ENCODE measurements at regions not wholly inside any gene's neighbourhood (a gene's known extent, or its start where the extent isn't known, plus 50 kb on each side); places are given as distances from the start of the nearest gene placed in this dataset.

DNA sequence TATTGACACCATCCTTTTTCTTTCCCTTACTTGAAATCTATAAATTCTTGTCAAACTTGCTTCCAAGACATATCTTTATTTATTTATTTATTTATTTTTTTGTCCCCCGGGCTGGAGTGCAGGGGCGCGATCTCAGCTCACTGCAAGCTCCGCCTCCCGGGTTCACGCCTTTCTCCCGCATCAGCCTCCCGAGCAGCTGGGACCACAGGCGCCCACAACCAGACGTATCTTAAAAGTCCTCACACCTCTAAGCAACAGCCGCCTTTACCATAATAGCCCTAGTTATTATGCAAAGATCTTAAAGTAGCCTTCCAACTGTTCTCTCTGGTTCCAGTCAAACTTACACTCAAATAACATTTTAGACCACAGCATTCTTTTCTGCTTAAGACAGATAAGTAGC is 657.0 kb upstream of the B3GAT1 start:
- Histone ChIP-seq H3K27ac (no peak overlapping the region), H3K4me3 (no peak overlapping the region), H3K9me3 (peaks cover 0 to 8% (median 0%) of the 10 kb centered on the region in 3 donors), H3K27me3 (peaks cover 67% of the 10 kb centered on the region), H3K4me1 (no peaks in the 10 kb centered on the region), H3K36me3 (no peaks in the 10 kb centered on the region)
- TF ChIP-seq POLR2A (IDR thresholded peaks at IDR 0.05), result no peak
- no peak for TF ChIP-seq POLR2AphosphoS5 (IDR thresholded peaks at IDR 0.05)
- TF ChIP-seq EP300 (IDR thresholded peaks at IDR 0.05), result no peak
- TF ChIP-seq, protein P1, sequence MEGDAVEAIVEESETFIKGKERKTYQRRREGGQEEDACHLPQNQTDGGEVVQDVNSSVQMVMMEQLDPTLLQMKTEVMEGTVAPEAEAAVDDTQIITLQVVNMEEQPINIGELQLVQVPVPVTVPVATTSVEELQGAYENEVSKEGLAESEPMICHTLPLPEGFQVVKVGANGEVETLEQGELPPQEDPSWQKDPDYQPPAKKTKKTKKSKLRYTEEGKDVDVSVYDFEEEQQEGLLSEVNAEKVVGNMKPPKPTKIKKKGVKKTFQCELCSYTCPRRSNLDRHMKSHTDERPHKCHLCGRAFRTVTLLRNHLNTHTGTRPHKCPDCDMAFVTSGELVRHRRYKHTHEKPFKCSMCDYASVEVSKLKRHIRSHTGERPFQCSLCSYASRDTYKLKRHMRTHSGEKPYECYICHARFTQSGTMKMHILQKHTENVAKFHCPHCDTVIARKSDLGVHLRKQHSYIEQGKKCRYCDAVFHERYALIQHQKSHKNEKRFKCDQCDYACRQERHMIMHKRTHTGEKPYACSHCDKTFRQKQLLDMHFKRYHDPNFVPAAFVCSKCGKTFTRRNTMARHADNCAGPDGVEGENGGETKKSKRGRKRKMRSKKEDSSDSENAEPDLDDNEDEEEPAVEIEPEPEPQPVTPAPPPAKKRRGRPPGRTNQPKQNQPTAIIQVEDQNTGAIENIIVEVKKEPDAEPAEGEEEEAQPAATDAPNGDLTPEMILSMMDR (IDR thresholded peaks at IDR 0.05), result no peak
- 91% methylated on average over 11 of the region's 11 CpGs; no CpG with 5 or more reads in 1 of the 2 donors for WGBS, 2 donors (ENCODE audit: low coverage in 1 of 2)
- no peak for ATAC-seq

DNA sequence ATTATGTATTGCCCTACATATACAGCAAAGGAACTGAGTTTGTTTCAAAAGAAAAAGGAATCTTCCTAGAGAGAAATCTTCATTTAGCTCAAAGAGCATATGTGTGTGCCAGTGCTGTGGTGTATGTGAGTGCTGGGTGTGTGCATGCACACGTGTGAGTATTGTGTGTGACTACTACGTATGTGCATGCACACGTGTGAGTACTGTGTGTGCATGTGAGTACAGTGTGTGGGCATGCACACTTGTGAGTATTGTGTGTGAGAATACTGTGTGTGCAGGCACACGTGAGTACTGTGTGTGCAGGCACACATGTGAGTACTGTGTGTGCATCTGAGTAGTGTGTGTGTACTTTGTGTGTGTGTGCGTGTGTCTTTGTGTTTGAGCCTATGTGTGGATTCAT is 651.0 kb upstream of the B3GAT1 start:
- no peaks in the 10 kb centered on the region for H3K36me3 ChIP-seq
- H3K4me3 ChIP-seq, result no peak overlapping the region
- no peak for ATAC-seq
- no peak overlapping the region for H3K27ac ChIP-seq
- no peak for TF ChIP-seq POLR2A (IDR thresholded peaks at IDR 0.05)
- TF ChIP-seq POLR2AphosphoS5 (IDR thresholded peaks at IDR 0.05), result no peak
- TF ChIP-seq EP300 (IDR thresholded peaks at IDR 0.05), result no peak
- TF ChIP-seq, protein P1 (IDR thresholded peaks at IDR 0.05), result no peak
- H3K27me3 ChIP-seq, result peaks cover 27% of the 10 kb centered on the region
- no peaks in the 10 kb centered on the region for H3K4me1 ChIP-seq
- 65 to 67% methylated on average over 5 of the region's 5 CpGs for WGBS, 2 donors (ENCODE audit: low coverage in 1 of 2)
- peaks cover 0 to 32% (median 0%) of the 10 kb centered on the region in 3 donors for H3K9me3 ChIP-seq

DNA sequence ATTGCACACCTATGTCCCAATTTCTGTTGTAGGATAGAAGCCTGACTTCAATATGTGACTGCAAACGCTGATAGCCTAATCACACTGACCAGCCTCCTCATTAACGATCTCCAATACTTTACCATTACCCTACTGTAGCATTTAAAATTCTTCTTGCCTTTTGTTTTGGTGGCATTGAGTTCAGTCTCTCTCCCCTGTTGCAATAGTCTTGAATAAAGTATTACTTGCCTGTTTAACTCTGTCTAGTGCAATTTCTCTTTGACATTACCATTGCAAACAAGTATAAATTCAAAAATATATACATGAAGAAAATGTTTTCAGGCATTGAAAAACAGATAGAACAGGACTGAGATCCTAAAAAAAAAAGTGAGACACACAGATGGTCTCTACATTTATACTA is 649.1 kb upstream of the B3GAT1 start:
- Histone ChIP-seq H3K27ac (no peak overlapping the region), H3K4me3 (no peak overlapping the region), H3K4me1 (no peaks in the 10 kb centered on the region), H3K9me3 (peaks cover 0 to 32% (median 0%) of the 10 kb centered on the region in 3 donors), H3K36me3 (no peaks in the 10 kb centered on the region), H3K27me3 (peaks cover 37% of the 10 kb centered on the region)
- ATAC-seq, result no peak
- WGBS, 2 donors (ENCODE audit: low coverage in 1 of 2), result 74 to 79% methylated on average over 2 of the region's 2 CpGs
- TF ChIP-seq POLR2AphosphoS5 (IDR thresholded peaks at IDR 0.05) (no peak), EP300 (IDR thresholded peaks at IDR 0.05) (no peak), POLR2A (IDR thresholded peaks at IDR 0.05) (no peak)
- TF ChIP-seq, protein P1 (IDR thresholded peaks at IDR 0.05), result no peak

DNA sequence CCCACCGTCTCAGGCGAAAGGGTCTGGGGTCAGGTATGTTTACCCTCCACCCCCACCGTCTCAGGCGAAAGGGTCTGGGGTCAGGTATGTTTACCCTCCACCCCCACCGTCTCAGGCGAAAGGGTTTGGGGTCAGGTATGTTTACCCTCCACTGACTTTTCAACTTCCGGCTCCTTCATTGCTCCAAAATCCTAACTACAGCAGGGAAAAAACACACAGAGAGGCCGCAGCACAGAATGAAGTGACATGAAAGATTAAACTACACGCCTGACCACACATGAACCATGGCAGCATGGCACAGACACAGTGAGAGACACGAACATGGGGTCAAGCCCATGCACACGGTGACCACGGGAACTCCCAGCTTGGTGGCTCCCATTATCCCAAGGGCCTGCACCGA is 634.9 kb upstream of the B3GAT1 start:
- peaks cover 75% of the 10 kb centered on the region for H3K27me3 ChIP-seq
- H3K36me3 ChIP-seq, result no peaks in the 10 kb centered on the region
- no peaks in the 10 kb centered on the region for H3K4me1 ChIP-seq
- no peak overlapping the region for H3K4me3 ChIP-seq
- no peaks in the 10 kb centered on the region for H3K9me3 ChIP-seq
- H3K27ac ChIP-seq, result no peak overlapping the region
- TF ChIP-seq, protein P1 (IDR thresholded peaks at IDR 0.05), result no peak
- TF ChIP-seq POLR2A (IDR thresholded peaks at IDR 0.05), result no peak
- TF ChIP-seq EP300 (IDR thresholded peaks at IDR 0.05), result no peak
- TF ChIP-seq POLR2AphosphoS5 (IDR thresholded peaks at IDR 0.05), result no peak
- WGBS, 2 donors (ENCODE audit: low coverage in 1 of 2), result no CpG with 5 or more reads among the region's 13 CpGs
- no peak for ATAC-seq

DNA sequence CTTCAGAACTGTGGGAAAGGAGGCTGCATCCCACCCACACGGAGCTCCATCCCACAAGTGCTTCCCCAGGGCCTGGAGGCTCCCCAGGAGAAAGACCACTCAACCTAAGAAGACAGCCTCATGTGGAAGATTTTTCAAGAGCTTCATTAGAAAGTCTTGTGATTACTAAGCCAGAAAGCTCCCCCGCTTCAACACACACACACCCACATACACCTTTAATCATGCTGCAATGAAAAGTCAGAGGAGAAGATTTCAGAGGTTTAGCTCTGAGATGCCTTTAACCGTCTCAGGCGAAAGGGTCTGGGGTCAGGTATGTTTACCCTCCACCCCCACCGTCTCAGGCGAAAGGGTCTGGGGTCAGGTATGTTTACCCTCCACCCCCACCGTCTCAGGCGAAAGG is 634.5 kb upstream of the B3GAT1 start:
- Histone ChIP-seq H3K4me1 (no peaks in the 10 kb centered on the region), H3K4me3 (no peak overlapping the region), H3K27ac (no peak overlapping the region), H3K9me3 (no peaks in the 10 kb centered on the region), H3K27me3 (peaks cover 75% of the 10 kb centered on the region), H3K36me3 (no peaks in the 10 kb centered on the region)
- no peak for ATAC-seq
- 43 to 80% methylated on average over 1 to 2 of the region's 8 CpGs for WGBS, 2 donors (ENCODE audit: low coverage in 1 of 2)
- TF ChIP-seq EP300 (IDR thresholded peaks at IDR 0.05) (no peak), POLR2A (IDR thresholded peaks at IDR 0.05) (no peak), POLR2AphosphoS5 (IDR thresholded peaks at IDR 0.05) (no peak)
- TF ChIP-seq, protein P1 (IDR thresholded peaks at IDR 0.05), result no peak
